BJ (cell line): ENCODE measurements at regions not wholly inside any gene's neighbourhood (a gene's known extent, or its start where the extent isn't known, plus 50 kb on each side); places are given as distances from the start of the nearest gene placed in this dataset.

ENCODE experiments used
- CTCF ChIA-PET: fragments of 350-600 bp; formaldehyde crosslinking; extraction: SDS; loops from one replicate; lab custom pipeline; 2021; ENCODE audit warnings: antibody characterized with exemption, inconsistent platforms; lab: Yijun Ruan, JAX
- POLR2A ChIA-PET: fragments of 300-600 bp; sonication (Branson Sonifier 250); formaldehyde crosslinking; extraction: SDS; loops from one replicate; lab custom pipeline; 2021; ENCODE audit warnings: antibody characterized with exemption; lab: Charles Lee
- DNase-seq: peaks from one replicate; pipeline ENCODE4 v3.0.0-alpha.2; 2011; ENCODE audit warnings: low read depth
- H3K27me3 ChIP-seq: 2 replicates; pipeline ENCODE4 v1.6.0; 2011; ENCODE audit warnings: low read length; ENCODE audit not compliant: control insufficient read depth, insufficient read depth
- H3K36me3 ChIP-seq: 2 replicates; pipeline ENCODE4 v1.5.1; 2011; ENCODE audit warnings: low read length; ENCODE audit not compliant: control insufficient read depth, insufficient read depth
- H3K4me3 ChIP-seq: 2 replicates; pipeline ENCODE4 v1.5.1; 2011; ENCODE audit warnings: low read depth, mild to moderate bottlenecking, control low read depth, low read length
- TF ChIP-seq, protein P1 (sequence below): IDR thresholded peaks from 2 replicates; pipeline ENCODE4 v1.5.1; 2011; ENCODE audit warnings: low read depth, mild to moderate bottlenecking, control low read depth, inconsistent platforms, low read length, moderate library complexity; ENCODE audit not compliant: insufficient read depth

GRCh38 chr6:140731741-140732140 is 1357.3 kb upstream of the CITED2 start:
- TF ChIP-seq, protein P1, sequence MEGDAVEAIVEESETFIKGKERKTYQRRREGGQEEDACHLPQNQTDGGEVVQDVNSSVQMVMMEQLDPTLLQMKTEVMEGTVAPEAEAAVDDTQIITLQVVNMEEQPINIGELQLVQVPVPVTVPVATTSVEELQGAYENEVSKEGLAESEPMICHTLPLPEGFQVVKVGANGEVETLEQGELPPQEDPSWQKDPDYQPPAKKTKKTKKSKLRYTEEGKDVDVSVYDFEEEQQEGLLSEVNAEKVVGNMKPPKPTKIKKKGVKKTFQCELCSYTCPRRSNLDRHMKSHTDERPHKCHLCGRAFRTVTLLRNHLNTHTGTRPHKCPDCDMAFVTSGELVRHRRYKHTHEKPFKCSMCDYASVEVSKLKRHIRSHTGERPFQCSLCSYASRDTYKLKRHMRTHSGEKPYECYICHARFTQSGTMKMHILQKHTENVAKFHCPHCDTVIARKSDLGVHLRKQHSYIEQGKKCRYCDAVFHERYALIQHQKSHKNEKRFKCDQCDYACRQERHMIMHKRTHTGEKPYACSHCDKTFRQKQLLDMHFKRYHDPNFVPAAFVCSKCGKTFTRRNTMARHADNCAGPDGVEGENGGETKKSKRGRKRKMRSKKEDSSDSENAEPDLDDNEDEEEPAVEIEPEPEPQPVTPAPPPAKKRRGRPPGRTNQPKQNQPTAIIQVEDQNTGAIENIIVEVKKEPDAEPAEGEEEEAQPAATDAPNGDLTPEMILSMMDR: no peak
- Histone ChIP-seq H3K36me3 (no peaks in the 10 kb centered on the region), H3K4me3 (no peak overlapping the region), H3K27me3 (no peaks in the 10 kb centered on the region)
- CTCF ChIA-PET: interaction anchor here (1.0 kb wide), 1 partner anchor 108 kb away, joined by 3 read pairs; no protein-coding TSS in a partner anchor
- no peak for DNase-seq
- POLR2A ChIA-PET: no interaction called here

DNA sequence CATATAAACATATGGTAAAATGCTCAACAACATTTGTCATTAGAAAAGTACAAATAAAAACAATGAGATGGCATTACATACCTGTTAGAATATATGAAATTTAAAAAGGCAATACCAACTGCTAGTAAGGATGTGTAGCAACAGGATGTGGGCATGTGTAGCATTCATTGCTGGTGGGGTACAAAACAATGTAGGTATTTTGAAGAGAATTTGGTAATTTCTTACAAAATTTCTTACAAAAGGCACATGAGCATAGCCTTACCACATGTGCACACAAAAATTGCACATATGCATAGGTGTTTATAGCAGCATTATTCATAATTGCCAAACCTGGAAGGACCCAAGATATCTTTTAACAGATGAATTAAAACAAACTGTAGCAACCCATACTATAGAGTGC is 1355.1 kb upstream of the CITED2 start:
- ChIA-PET CTCF (no interaction called here), POLR2A (no interaction called here)
- Histone ChIP-seq H3K4me3 (no peak overlapping the region), H3K36me3 (no peaks in the 10 kb centered on the region), H3K27me3 (no peaks in the 10 kb centered on the region)
- DNase-seq: no peak
- TF ChIP-seq, protein P1: no peak

- Histone ChIP-seq H3K27me3 (no peaks in the 10 kb centered on the region), H3K4me3 (no peak overlapping the region), H3K36me3 (no peaks in the 10 kb centered on the region)
- TF ChIP-seq, protein P1: no peak
- CTCF ChIA-PET: interaction anchor here (1.1 to 1.2 kb wide), 2 partner anchors 9 to 32 kb away, joined by 3 read pairs; no protein-coding TSS in a partner anchor
- no peak for DNase-seq
- POLR2A ChIA-PET: no interaction called here
Observed at GRCh38 chr6:140718021-140718420, 1343.6 kb upstream of the CITED2 start.

GRCh38 chr6:140713495-140713894 is 1339.0 kb upstream of the CITED2 start:
- TF ChIP-seq, protein P1: no peak
- no peak for DNase-seq
- H3K36me3 ChIP-seq: no peaks in the 10 kb centered on the region
- H3K27me3 ChIP-seq: no peaks in the 10 kb centered on the region
- POLR2A ChIA-PET: no interaction called here
- CTCF ChIA-PET: interaction anchor here (0.7 kb wide), 1 partner anchor 1173 kb away, joined by 3 read pairs; no protein-coding TSS in a partner anchor
- no peak overlapping the region for H3K4me3 ChIP-seq

DNA sequence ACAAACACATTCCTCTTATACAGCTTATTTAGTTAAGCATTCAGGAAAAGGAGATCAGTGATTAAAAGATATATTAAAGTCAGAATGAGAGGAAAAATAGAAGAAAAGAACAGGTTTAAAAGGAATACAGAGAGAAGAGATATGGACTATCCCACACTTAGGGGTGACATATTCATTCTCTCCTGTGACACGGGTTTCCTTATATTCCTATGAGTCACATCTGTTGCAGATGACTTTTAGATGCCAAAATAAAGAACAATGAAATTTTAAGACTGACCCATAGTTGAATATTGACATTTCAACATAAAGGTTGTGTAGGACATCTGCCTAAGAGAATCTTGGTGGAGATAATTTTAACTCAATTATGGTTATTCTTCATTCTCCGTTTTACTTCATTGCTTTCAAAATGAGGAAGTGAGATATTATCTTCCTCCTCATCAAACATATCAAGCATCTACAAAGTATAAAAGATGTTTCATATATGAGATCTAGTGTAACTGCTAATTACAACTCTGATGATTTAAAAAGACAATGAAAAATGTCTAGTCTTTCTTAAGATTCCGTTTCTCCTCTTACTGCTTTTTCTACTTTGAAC is 1336.7 kb upstream of the CITED2 start:
- ChIA-PET POLR2A (no interaction called here), CTCF (no interaction called here)
- DNase-seq: no peak
- no peaks in the 10 kb centered on the region for H3K27me3 ChIP-seq
- H3K4me3 ChIP-seq: no peak overlapping the region
- H3K36me3 ChIP-seq: no peaks in the 10 kb centered on the region
- TF ChIP-seq, protein P1: no peak
